Left hindlimb (tissue), 1 donor: ENCODE measurements at regions not wholly inside any gene's neighbourhood (a gene's known extent, or its start where the extent isn't known, plus 50 kb on each side); places are given as distances from the start of the nearest gene placed in this dataset.

ENCODE experiments used
- DNase-seq: peaks from one replicate; pipeline ENCODE4 v3.0.0-alpha.2; 2018

DNA sequence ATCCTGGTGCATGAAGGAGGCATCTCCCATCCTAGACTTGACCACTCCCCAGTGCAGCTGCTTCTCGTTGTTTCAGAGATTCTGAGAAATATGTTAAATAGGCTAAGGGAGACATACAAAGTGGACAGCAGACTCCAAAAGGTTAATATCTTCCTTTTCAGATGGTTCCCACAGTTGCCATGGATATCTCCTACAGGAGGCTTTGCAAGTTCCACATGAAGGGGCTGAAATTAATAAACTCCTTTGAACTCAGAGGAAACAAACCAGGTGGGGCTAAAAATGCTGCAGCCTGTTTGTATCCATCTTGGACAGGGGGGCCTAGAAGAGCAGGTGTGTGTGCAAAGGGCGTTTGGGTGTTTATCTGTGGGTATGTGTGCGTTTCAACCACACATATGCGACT lies 257.4 kb upstream of the XYLT1 start:
- no peak for DNase-seq

- DNase-seq: no peak
These were observed 253.6 kb upstream of the XYLT1 start for GRCh38 chr16:17724242-17724898.

DNA sequence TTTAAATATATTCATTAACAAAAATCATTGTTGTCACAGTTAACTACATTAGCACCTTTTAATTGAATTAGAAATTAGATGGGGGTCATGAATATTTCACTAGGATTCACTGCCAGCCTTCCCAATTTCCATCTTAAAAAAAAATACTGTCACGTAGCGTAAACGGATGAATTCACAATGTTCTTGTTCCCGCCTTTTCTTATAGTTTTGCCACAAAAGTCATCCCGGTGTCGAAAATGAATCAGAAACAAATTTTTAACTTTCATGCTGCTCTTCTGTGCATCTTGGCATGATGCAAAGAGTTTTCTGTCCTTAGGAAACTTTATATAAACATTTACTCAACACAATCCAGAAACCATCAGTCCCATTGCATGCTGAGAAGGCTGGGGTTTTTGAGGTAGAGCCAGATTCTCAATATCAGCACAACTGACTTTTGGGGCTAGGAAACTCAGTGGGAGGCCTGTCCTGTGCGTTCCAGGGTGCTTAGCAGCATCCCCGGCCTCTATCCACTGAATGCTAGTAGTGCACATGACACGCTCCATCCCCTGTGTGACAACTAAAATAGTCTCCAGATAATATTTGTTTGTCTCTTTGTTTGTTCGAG lies 252.9 kb upstream of the XYLT1 start:
- DNase-seq: no peak

- no peak for DNase-seq
These were observed 247.7 kb upstream of the XYLT1 start for GRCh38 chr16:17718495-17718894.

DNA sequence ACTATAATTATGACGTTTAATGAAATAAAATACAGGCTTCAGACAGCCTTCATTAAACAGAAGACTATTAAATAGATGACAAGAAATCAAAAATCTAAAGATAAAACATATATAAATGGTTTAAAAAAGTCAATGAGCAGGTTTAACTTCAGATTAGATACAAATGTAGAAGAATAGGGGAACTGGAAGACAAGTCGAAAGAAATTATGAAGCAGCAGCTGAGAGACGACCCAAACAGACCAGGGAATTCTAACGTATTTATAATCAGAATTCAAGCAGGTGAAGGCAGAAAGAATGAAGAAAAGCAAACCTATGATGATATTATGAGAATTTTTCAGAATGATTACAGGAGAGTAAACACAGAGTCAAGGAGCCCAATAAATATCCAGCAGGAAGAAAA lies 235.1 kb upstream of the XYLT1 start:
- DNase-seq: no peak

DNA sequence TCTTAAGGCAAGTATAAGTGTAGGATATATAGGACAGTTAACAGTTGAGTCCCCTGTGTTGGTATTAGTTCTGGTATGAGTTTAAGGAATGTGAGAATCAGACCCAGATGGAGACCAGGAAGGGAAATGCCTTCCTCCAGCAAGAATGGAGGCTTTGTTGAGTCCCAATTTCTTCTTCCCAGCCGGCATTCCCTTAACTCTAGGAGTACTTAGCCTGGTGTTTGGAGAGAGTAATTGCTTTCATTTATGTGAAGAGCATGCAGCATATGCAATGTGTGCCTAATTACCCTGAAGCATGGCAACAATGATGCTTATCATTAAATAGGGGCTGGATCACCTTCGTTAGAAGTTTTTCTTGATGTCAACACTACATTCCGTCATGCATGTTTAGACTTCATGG lies 225.9 kb upstream of the XYLT1 start:
- no peak for DNase-seq

DNA sequence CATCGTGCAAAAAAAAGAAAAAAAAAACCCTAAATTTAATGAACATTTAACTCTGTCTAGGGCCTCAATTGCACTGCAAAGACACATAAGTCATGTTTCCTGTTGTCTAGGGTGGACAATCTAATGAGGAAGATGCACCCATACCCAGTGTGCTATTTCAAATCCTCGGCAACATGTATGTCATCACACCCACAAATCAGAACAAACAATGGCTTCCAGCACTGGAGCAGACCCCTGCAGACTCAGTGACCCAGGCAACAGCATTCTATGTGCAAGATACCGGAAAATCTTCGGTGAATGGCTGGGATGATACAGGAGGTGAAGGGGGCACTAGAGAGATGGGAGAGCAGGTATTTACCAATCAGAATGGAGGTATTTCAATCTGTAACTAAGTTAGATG lies 221.7 kb upstream of the XYLT1 start:
- no peak for DNase-seq

- DNase-seq: no peak
These were observed 221.1 kb upstream of the XYLT1 start for GRCh38 chr16:17691899-17692176.

DNA sequence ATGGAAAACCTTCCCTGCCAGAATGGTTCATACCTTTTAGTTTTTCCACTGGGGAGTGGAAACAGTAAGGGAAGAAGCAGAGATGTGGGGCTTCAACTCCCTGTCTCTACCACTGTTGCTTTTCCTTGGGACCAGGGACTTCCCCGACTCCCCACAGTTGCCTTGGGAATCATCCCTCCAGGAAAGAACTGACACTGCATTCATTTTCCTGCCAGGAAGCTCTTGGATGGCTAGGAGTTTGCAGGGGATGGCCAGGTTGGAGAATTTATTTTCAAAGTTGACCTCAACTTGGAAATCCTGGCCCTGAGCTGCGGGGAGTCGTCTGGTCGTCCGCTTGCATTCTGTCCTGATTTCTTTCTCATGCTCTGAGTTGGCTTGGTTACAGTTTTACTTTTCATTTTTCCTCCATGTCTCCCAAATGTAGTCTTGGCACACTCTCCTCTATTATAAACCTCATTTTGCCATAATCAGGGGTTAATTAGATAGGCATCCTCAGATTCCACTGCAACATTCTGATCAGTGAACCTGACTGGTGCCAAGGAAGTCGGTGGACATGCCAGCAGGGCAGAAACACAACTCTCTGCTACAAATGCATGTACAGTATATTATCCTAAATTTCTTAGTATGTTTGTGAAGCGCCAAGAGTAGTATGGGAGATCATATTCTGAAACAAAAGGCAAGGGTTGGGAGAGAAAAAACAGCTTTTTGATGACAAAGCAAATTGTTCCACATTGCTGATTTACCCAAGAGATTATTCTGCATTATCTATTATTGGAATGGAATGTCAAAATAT lies 220.5 kb upstream of the XYLT1 start:
- peak; percentile 38 for DNase-seq

DNA sequence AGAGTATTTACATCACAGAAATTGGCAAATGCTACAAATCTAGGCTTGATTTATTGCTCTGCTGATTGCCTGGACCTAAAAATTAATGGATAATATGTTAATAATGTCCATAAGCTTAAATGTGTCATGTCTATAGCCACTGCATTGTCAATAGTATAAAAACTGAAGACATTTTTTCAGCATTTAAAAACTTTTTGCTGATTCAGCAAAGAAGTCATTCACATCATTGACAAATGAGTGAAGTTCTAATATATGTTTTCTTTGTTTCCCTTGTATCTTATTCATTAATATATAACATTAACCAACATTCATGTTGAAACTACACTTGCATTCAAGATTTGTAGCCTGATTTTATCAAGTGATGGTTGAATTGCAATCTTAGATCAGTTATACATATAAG lies 214.7 kb upstream of the XYLT1 start:
- no peak for DNase-seq

GRCh38 chr16:17683281-17683680 lies 212.5 kb upstream of the XYLT1 start:
- no peak for DNase-seq

DNA sequence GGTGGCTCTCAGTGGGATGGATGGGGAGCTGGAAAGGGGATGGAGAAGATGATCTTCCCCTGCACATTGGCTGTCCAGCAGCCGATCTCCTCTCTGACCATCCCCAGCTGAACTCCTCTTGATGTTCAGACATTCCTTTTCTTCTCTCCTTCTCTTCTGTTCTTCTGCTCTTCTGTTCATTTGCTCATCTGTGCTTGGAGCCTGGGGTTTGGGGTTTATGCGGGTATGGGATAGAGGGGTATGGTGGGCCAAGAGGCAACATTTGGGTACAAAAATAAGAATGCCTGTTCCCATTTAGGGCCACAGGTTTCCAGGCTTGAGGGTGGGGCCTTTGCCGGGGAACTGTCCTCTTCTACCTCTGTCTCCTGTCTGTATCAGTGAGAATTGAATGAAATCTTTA lies 205.4 kb upstream of the XYLT1 start:
- DNase-seq: no peak

- no peak for DNase-seq
These were observed 197.6 kb upstream of the XYLT1 start for GRCh38 chr16:17668386-17668785.

DNA sequence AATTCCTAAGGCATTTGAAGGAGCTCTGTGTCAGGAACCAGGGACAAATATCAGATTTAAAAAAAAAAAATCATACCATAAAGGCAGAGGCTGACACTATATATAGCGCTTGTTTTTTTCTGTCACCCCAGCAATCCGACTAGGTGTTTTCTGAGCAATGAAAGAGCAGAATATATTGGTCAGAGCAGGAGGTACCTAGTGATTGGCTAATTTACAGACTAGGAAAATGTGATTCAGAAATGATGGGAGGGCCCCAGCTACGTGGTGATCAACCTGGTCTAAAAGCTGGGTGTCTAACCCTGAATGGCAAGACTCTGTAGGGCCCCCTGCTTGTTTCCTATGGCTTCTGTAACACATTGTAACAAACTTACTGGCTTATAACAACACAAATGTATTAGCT lies 195.5 kb upstream of the XYLT1 start:
- DNase-seq: no peak

DNA sequence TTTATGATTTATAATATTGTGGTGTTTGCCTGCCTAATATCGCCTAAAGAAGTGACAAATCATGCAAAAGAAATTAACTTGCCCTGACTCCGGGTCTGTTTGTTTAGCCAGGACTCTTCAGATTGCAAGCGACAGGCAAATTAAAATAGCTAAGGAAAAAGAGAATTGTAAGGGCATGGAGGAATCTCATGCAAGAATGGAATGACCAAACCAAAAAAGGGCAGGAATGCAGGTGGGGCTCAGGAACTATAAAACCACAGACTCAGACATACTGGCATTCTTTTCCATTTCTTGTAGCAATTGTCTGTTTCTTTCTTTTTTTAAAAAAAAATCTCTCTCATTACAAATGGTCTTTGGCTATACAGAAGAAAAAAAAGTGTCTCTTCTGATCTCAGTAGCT lies 188.1 kb upstream of the XYLT1 start:
- DNase-seq: no peak

GRCh38 chr16:17657045-17657444 lies 186.3 kb upstream of the XYLT1 start:
- no peak for DNase-seq

GRCh38 chr16:17654571-17654970 lies 183.8 kb upstream of the XYLT1 start:
- DNase-seq: no peak

- no peak for DNase-seq
These were observed 183.4 kb upstream of the XYLT1 start for GRCh38 chr16:17654142-17654541.

GRCh38 chr16:17647879-17648872 lies 177.4 kb upstream of the XYLT1 start:
- DNase-seq: no peak

DNA sequence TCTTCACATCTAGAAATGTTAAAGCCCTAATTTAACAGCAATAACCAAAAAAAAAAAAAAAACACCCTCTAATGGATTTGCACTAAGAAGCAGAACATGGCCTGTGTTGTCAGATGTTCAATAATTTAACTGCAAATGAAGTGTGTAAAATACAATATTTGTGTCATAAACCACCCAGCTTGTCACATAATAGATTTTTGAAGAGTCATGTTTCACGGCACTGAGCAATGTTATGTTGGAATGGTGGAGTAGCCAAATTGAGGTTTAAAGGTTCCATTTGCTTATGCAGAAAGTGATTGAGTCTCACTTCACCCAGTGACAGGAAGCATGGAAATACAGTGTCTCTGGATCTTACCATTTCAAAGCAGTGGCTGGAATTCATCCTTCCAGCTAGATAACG lies 173.2 kb upstream of the XYLT1 start:
- DNase-seq: no peak

DNA sequence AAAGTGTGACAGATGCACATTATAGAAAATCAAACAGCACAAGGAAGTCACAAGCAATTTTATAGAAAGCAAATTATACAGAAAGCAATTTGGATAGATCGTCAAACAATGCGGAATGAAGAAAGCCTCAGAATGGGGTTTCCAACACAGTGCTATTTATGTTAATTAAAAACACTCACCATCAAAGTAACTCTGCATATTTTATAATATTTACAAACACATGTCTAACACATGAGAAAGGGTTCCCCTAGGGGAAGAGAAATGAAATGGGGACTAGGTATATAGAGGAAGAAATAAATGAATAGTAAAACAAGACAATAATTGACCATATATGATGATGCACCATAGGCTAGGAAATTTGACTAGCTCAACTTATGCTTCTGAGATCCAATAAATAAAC lies 171.2 kb upstream of the XYLT1 start:
- DNase-seq: no peak

- no peak for DNase-seq
These were observed 167.4 kb upstream of the XYLT1 start for GRCh38 chr16:17638134-17638533.

DNA sequence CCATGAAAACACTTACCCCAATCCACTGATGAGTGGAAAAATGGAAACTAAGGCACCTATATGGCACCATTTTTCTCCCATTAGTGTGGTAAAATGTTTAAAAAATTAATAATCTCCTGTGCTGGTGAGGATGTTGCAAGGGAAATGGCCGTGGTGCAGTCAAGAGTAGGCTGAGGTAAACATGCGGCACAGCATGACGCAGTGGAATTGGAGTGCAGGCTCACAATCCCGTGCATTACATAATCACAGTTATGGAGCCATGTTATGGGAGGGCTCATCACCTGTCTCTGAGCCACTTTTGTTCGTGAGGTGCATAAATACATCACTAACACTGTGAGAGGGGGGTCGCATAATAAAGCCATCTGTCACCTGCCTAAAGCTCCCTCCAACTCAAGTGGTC lies 164.4 kb upstream of the XYLT1 start:
- no peak for DNase-seq
